Activated CD4-positive, alpha-beta memory T cell treated with anti-CD3 and anti-CD28 coated beads for 36 hours (primary cell): ENCODE measurements at regions not wholly inside any gene's neighbourhood (a gene's known extent, or its start where the extent isn't known, plus 50 kb on each side); places are given as distances from the start of the nearest gene placed in this dataset.
"Not testable (repeated sequence)": the region's sequence is repeated elsewhere in the genome, so short reads cannot be mapped to it uniquely, and the experiment has no call there.

ENCODE experiments used
- CTCF ChIA-PET: fragments of 350-600 bp; sonication (Branson Sonifier 250); formaldehyde crosslinking; loops from one replicate; lab custom pipeline; 2021; ENCODE audit warnings: antibody characterized with exemption, inconsistent platforms; lab: Charles Lee
- POLR2A ChIA-PET: fragments of 350-600 bp; sonication (Branson Sonifier 250); formaldehyde crosslinking; loops from one replicate; lab custom pipeline; 2021; ENCODE audit warnings: antibody characterized with exemption; lab: Charles Lee
- DNase-seq: peaks from one replicate; pipeline ENCODE4 v3.0.0-alpha.2; 2020
- H3K27ac Mint-ChIP-seq: one replicate; pipeline ENCODE4 v1.8.0; 2021; ENCODE audit warnings: mixed read lengths
- H3K27me3 Mint-ChIP-seq: one replicate; pipeline ENCODE4 v1.8.0; 2021; ENCODE audit warnings: mixed read lengths
- H3K36me3 Mint-ChIP-seq: one replicate; pipeline ENCODE4 v1.8.0; 2021; ENCODE audit warnings: mixed read lengths
- H3K4me1 Mint-ChIP-seq: one replicate; pipeline ENCODE4 v1.8.0; 2021; ENCODE audit warnings: low read depth, mixed read lengths
- H3K4me3 Mint-ChIP-seq: one replicate; pipeline ENCODE4 v1.8.0; 2021; ENCODE audit warnings: mild to moderate bottlenecking, mixed read lengths
- H3K9me3 Mint-ChIP-seq: one replicate; pipeline ENCODE4 v1.8.0; 2021; ENCODE audit warnings: mixed read lengths
- intact Hi-C: fragments of 100-400 bp; cut with micrococcal nuclease; formaldehyde crosslinking; loops from one replicate; pipeline ENCODE4 v1.15.1; 2023

DNA sequence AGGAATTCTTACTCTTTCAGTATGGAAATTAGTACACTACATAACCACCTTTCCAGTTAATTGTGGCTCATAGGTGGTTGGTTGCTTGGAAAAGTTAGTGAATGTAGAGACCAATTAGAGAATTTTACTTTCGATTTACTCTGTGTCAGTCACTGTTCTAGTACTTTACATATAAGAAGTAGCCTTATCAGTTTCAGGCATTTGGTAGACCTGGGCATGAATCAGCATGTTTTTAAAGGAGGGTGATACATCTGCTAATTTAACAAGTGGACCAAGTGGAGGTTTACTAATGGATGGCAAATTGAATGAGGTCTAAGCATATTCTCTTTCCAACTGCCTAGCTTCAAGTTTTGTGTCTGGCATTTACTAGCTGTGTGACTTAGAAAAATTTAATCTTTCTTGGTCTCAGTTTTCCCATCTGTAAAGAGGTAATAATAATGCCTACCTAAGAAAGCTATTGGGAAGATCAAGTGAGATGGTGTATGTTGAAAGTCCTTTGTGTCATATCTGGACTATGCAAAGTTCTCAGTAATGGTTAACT is 1158.6 kb downstream of the PLA2G4A start:
- Mint-ChIP-seq H3K4me1 (no peaks in the 10 kb centered on the region), H3K36me3 (no peaks in the 10 kb centered on the region), H3K9me3 (peaks cover 10% of the 10 kb centered on the region), H3K27me3 (no peaks in the 10 kb centered on the region), H3K4me3 (no peak overlapping the region), H3K27ac (no peak overlapping the region)
- DNase-seq = no peak
- intact Hi-C loops = no loop called here
- CTCF ChIA-PET = no interaction called here
- POLR2A ChIA-PET = no interaction called here

DNA sequence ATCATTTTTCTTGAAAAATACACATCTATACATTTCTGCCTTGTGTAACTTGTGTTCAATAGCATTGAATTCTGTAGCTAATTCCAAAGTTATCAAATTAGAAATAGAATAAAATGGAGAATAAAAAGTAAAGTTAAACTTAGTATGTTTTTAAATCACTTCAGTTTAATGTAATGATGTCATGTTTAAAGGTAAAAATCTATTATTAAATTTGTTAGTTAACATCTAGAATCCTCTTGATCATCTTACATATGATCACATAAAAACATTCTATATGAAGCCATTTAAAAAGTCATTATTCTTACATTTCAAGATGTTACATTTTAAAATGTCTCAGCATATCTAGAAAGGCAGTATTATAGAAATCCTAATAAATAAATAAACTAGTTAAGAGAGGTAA is 1163.2 kb downstream of the PLA2G4A start:
- Mint-ChIP-seq H3K9me3 (peaks cover 2% of the 10 kb centered on the region), H3K4me3 (no peak overlapping the region), H3K36me3 (no peaks in the 10 kb centered on the region), H3K27ac (no peak overlapping the region), H3K4me1 (no peaks in the 10 kb centered on the region), H3K27me3 (no peaks in the 10 kb centered on the region)
- intact Hi-C loops = no loop called here
- POLR2A ChIA-PET = no interaction called here
- DNase-seq = no peak
- CTCF ChIA-PET = no interaction called here

DNA sequence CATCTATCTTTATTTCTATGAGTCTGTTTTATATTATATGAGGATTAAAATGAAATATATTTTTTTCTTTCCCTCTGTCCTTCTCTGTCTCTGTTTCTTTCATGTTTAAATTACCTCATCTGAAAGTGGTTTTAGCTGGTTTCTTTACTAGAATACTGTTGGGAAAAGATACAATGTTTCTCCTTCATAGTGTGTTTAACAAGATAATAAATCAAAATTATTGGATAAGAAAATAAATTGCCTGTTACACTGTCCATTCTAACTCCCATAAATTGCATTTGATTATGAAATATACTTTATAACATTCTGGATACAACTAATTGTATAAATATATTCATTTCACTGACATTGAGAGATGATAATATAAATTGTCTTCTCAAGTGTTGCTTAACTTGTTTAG is 1168.0 kb downstream of the PLA2G4A start:
- intact Hi-C loops = no loop called here
- no peaks in the 10 kb centered on the region for H3K4me1 Mint-ChIP-seq
- POLR2A ChIA-PET = no interaction called here
- H3K9me3 Mint-ChIP-seq = peaks cover 2% of the 10 kb centered on the region
- DNase-seq = no peak
- H3K4me3 Mint-ChIP-seq = no peak overlapping the region
- no peak overlapping the region for H3K27ac Mint-ChIP-seq
- CTCF ChIA-PET = no interaction called here
- no peaks in the 10 kb centered on the region for H3K27me3 Mint-ChIP-seq
- H3K36me3 Mint-ChIP-seq = no peaks in the 10 kb centered on the region

DNA sequence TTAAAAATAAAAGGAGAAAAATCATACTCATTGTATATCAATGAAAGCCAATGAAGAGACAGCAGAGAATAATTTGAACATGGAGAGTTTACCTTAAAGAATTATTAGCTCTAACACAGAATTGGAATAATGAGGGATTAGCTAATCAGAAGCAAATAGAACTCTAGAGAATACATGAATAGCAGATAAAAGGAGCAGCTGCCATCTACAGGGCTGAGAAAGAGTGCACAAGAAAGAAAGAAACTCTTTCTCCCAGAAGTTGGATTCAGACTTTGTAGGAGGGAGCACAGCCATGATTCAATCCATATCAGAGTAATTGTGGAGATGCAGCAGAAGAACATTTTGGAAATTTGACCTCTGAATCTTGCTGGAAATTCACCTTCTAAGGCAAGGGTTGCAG is 1171.2 kb downstream of the PLA2G4A start:
- no peak overlapping the region for H3K4me3 Mint-ChIP-seq
- H3K36me3 Mint-ChIP-seq = no peaks in the 10 kb centered on the region
- intact Hi-C loops = no loop called here
- H3K9me3 Mint-ChIP-seq = peaks cover 2% of the 10 kb centered on the region
- no peak overlapping the region for H3K27ac Mint-ChIP-seq
- H3K4me1 Mint-ChIP-seq = no peaks in the 10 kb centered on the region
- POLR2A ChIA-PET = no interaction called here
- CTCF ChIA-PET = no interaction called here
- DNase-seq = no peak
- no peaks in the 10 kb centered on the region for H3K27me3 Mint-ChIP-seq

DNA sequence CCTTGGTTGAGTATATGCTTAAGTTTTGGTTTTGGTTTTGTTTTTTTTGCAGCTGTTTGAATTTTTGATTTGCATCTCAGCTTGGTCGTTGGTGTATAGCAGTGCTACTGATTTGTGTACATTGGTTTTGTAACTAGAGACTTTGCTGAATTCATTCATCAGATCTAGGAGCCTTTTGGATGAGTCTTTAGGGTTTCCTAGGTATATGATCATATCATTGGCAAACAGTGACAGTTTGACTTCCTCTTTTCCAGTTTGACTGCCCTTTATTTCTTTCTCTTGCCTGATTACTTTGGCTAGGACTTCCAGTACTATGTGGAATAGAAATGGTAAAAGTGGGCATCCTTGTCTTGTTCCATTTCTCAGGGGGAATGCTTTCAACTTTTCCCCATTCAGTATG is 1174.9 kb downstream of the PLA2G4A start:
- H3K27ac Mint-ChIP-seq = not testable (repeated sequence)

DNA sequence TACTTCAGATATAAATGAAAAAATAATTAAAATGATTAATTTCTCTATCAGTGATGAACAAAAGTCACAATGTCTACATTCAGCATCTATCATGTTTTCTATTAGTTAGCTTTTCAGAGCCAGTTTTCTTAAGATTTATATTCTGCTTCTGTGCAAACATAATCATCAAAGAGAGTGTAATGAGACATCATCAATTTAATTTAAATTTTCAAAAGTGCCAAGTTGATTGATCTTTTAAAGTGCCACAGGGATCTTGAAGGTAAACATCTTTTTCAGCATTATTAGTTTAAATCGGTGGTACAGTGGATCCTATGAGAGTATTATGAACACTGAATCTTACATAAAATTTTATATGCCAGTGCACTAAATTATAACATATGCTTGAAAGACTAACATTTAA is 1176.1 kb downstream of the PLA2G4A start:
- Mint-ChIP-seq H3K9me3 (peaks cover 2% of the 10 kb centered on the region), H3K36me3 (no peaks in the 10 kb centered on the region), H3K27me3 (no peaks in the 10 kb centered on the region), H3K4me1 (no peaks in the 10 kb centered on the region), H3K4me3 (no peak overlapping the region), H3K27ac (no peak overlapping the region)
- DNase-seq = no peak
- intact Hi-C loops = no loop called here
- CTCF ChIA-PET = interaction anchor here (0.7 kb wide), 1 partner anchor 10 kb away, joined by 3 read pairs; no protein-coding TSS in a partner anchor
- POLR2A ChIA-PET = no interaction called here

More for the DNA sequence above, 1174.9 kb downstream of the PLA2G4A start:
- intact Hi-C loops, H3K27me3 Mint-ChIP-seq, POLR2A ChIA-PET, CTCF ChIA-PET, H3K4me3 Mint-ChIP-seq, H3K36me3 Mint-ChIP-seq, H3K9me3 Mint-ChIP-seq, H3K4me1 Mint-ChIP-seq, DNase-seq: not testable (repeated sequence)

DNA sequence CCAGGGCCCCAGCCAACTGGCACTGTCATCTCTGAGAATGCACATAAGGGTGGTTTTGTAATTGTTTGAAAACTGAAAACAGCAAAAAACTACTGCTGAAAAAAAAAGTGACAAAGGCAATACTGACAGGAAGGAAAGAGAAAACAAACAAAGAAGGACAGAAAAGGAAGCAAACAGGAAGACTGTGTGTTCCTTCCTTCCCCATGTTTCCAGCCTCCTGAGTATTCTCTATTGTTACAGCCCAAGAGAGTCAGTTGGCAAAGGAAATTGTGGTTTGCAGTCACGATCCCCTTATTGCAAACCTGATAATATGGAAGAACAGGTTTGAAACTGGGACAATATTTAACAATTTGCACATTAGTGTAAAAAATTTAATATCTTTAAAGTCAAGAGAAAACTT is 1177.6 kb downstream of the PLA2G4A start:
- no peak for DNase-seq
- Mint-ChIP-seq H3K27ac (no peak overlapping the region), H3K4me3 (no peak overlapping the region), H3K36me3 (no peaks in the 10 kb centered on the region), H3K27me3 (no peaks in the 10 kb centered on the region), H3K4me1 (no peaks in the 10 kb centered on the region), H3K9me3 (peaks cover 4% of the 10 kb centered on the region)
- intact Hi-C loops = no loop called here
- ChIA-PET POLR2A (no interaction called here), CTCF (no interaction called here)

DNA sequence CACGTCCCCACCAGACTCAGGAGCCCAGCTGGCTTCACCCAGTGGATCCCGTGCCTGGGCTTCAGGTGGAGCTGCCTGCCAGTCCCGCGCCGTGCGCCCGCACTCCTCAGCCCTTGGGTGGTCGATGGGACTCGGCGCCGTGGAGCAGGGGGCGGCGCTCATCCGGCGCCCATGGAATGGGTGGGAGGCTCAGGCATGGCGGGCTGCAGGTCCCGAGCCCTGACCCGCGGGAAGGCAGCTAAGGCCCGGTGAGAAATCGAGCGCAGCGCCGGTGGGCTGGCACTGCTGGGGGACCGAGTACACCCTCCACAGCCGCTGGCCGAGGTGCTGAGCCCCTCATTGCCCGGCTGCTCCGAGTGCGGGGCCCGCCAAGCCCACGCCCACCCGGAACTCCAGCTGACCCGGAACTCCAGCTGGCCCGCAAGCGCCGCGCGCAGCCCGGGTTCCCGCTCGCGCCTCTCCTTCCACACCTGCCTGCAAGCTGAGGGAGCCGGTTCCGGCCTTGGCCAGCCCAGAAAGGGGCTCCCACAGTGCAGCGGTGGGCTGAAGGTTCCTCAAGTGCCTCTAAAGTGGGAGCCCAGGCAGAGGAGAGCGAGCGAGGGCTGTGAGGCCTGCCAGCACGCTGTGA is 1184.6 kb downstream of the PLA2G4A start:
- H3K27ac Mint-ChIP-seq, H3K27me3 Mint-ChIP-seq, H3K4me3 Mint-ChIP-seq, H3K9me3 Mint-ChIP-seq, DNase-seq, intact Hi-C loops, POLR2A ChIA-PET, H3K4me1 Mint-ChIP-seq, H3K36me3 Mint-ChIP-seq, CTCF ChIA-PET: not testable (repeated sequence)

DNA sequence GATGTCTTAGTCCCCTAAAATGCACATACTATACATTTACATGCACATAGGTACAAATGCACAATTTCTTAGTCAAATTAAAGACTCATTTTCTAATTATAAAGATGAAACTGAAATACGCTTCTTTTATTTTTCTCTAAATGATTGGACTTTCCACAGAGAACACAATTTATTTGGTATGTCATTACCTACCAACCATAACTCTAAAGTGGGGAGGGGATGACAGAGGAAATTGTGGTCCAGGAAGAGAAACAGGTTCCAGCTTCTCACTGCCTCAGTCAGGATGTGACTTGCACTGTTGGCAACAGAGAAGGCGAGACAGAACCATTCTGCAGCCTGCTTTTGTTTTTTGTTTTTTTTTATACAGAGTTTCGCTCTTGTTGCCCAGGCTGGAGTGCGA is 1189.2 kb downstream of the PLA2G4A start:
- no peaks in the 10 kb centered on the region for H3K4me1 Mint-ChIP-seq
- no peaks in the 10 kb centered on the region for H3K36me3 Mint-ChIP-seq
- no peak for DNase-seq
- POLR2A ChIA-PET = no interaction called here
- peaks cover 7% of the 10 kb centered on the region for H3K9me3 Mint-ChIP-seq
- no peaks in the 10 kb centered on the region for H3K27me3 Mint-ChIP-seq
- CTCF ChIA-PET = interaction anchor here (0.6 kb wide), 1 partner anchor 922 kb away, joined by 3 read pairs; no protein-coding TSS in a partner anchor
- H3K4me3 Mint-ChIP-seq = no peak overlapping the region
- intact Hi-C loops = no loop called here
- H3K27ac Mint-ChIP-seq = no peak overlapping the region

DNA sequence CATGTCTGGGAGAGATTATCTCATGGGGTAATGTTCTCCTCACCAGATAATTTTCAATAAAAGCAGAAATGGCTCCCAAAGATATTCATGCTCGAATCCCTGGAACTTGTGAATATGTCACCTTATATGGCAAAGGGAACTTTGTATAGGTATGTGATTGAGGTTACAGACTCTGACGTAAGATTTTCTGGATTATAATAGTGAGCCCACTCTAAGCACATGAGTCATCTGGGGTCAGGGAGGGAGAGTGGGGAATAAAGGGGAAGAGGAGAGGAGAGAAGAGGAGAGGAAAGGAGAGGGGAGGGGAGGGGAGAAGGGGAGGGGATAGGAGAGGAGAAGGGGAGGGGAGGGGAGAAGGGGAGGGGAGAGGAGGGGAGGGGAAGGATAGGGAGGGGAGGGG is 1193.9 kb downstream of the PLA2G4A start:
- POLR2A ChIA-PET = no interaction called here

DNA sequence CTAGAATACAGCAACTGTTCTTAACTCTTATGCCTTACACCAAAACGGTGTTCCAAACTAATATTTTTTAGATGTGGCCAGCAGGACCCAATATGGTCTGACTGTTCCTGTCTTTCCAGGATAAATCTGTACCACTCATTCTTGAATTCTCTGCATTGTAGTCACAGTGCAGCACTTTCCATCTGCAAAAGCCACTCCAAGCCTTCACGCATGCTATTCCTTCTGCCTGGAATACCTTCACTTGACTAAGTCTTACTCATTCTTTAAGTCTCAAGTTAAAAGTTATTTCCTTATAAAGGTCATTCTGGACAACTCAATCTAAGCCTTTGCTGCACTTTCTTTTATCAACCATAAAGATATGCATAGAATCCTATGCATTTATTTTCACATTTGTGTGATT is 1194.5 kb downstream of the PLA2G4A start:
- H3K27me3 Mint-ChIP-seq = no peaks in the 10 kb centered on the region
- peaks cover 7% of the 10 kb centered on the region for H3K9me3 Mint-ChIP-seq
- CTCF ChIA-PET = no interaction called here
- H3K27ac Mint-ChIP-seq = no peak overlapping the region
- intact Hi-C loops = no loop called here
- POLR2A ChIA-PET = no interaction called here
- no peaks in the 10 kb centered on the region for H3K36me3 Mint-ChIP-seq
- H3K4me3 Mint-ChIP-seq = no peak overlapping the region
- H3K4me1 Mint-ChIP-seq = no peaks in the 10 kb centered on the region
- no peak for DNase-seq

More for the DNA sequence above, 1193.9 kb downstream of the PLA2G4A start:
- H3K27me3 Mint-ChIP-seq = no peaks in the 10 kb centered on the region
- no peaks in the 10 kb centered on the region for H3K4me1 Mint-ChIP-seq
- CTCF ChIA-PET = no interaction called here
- peaks cover 7% of the 10 kb centered on the region for H3K9me3 Mint-ChIP-seq
- DNase-seq = no peak
- H3K36me3 Mint-ChIP-seq = no peaks in the 10 kb centered on the region
- no peak overlapping the region for H3K4me3 Mint-ChIP-seq
- H3K27ac Mint-ChIP-seq = no peak overlapping the region
- intact Hi-C loops = no loop called here

DNA sequence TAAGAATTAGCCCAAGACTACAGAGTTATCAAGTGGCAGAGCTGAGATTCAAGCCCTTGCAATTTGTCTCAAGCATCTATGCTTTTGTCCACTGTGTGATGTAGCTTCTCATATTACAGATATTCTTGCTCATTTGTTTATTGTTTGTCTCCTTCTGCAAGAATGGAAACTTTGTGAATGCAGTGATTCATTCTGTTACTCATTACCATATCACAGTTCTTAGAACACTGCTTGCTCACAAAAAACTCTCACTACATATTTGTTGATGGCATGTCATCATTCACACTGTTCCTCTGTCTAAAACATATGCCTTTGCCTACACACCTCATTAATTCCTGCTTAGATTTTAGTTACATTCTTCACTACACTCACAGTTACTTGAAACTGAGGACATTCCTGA is 1198.9 kb downstream of the PLA2G4A start:
- intact Hi-C loops = no loop called here
- no peak for DNase-seq
- ChIA-PET POLR2A (no interaction called here), CTCF (no interaction called here)
- Mint-ChIP-seq H3K4me3 (no peak overlapping the region), H3K36me3 (no peaks in the 10 kb centered on the region), H3K27ac (no peak overlapping the region), H3K4me1 (no peaks in the 10 kb centered on the region), H3K9me3 (no peaks in the 10 kb centered on the region), H3K27me3 (no peaks in the 10 kb centered on the region)

DNA sequence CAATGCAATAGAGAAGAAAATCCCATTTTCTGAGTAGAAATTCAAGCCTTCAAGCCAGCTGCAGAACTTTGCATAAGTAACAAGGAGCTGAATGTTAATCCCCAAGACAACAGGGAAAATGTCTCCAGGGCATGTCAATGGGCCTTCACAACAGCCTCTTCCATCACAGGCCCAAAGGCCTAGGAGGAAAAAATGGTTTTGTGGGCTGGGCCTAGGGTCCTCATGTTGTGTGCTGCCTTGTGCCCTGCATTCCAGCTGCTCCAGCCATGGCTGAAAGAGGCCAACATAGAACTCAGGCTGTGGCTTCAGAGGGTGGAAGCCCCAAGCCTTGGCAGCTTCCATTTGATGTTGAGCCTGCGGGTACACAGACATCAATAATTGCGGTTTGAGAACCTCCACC is 1208.8 kb downstream of the PLA2G4A start:
- intact Hi-C loops, H3K27ac Mint-ChIP-seq, DNase-seq, CTCF ChIA-PET, H3K4me1 Mint-ChIP-seq, H3K36me3 Mint-ChIP-seq, POLR2A ChIA-PET, H3K27me3 Mint-ChIP-seq, H3K4me3 Mint-ChIP-seq: not testable (repeated sequence)
- H3K9me3 Mint-ChIP-seq = peaks cover 15% of the 10 kb centered on the region
